ENCODE measurements at regions not wholly inside any gene's neighbourhood (a gene's known extent, or its start where the extent isn't known, plus 50 kb on each side); places are given as distances from the start of the nearest gene placed in this dataset.

DNA sequence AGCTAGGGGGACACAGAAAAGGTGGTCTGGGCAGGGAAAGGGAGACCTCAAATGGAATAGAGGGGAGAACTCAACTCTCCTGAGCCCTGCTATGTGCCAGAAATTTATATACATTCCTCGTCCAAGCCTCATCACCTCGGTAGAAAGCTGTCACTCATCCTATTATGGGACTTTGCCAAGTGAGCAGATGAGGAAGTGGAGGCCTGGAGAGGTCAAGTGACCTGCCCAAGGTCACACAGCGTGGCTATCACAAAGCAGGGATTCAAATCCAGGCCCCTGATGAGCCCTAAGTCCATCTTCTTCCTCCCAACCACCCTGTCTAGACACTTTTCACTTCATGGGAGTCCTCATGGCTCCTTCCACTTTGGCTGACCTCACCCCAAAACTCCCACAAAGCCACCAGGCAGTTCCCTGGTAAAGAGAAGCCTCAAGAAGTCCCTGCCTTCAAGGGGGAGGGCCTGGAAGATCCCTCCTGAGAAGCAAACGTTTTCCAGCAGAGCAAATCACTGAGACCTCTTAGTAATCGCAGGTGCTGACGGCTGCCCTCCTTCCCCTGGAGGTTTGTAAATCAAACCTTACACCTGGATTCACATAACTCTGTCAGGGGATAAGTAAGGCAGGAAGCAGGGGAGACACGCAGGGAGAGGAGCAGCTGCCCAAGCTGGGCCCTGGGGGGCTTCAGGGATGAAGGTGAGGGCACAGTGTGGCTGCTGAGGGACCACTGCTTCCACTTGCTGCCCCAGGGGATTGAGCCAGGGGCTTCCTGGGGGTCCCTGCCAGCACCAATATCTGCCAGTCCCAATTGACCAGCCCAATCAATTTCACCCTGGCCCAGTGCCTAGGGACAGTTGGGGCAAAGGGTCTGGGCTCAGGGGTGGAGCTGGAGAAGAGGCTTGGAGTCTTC, 351.2 kb downstream of the MATN1 start:
- 50 to 51% methylated on average over 2 to 4 of the region's 7 CpGs for whole genome bisulfite sequencing, 2 donors (ENCODE audit: low coverage in 1 of 2)
- H3K36me3 ChIP-seq, result no peaks in the 10 kb centered on the region
- no peak overlapping the region for H3K27ac ChIP-seq
- ATAC-seq, result no peak
- H3K4me3 ChIP-seq, result no peak overlapping the region
- TF ChIP-seq, protein P1, sequence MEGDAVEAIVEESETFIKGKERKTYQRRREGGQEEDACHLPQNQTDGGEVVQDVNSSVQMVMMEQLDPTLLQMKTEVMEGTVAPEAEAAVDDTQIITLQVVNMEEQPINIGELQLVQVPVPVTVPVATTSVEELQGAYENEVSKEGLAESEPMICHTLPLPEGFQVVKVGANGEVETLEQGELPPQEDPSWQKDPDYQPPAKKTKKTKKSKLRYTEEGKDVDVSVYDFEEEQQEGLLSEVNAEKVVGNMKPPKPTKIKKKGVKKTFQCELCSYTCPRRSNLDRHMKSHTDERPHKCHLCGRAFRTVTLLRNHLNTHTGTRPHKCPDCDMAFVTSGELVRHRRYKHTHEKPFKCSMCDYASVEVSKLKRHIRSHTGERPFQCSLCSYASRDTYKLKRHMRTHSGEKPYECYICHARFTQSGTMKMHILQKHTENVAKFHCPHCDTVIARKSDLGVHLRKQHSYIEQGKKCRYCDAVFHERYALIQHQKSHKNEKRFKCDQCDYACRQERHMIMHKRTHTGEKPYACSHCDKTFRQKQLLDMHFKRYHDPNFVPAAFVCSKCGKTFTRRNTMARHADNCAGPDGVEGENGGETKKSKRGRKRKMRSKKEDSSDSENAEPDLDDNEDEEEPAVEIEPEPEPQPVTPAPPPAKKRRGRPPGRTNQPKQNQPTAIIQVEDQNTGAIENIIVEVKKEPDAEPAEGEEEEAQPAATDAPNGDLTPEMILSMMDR (IDR thresholded peaks at IDR 0.05), result no peak
- TF ChIP-seq EP300 (IDR thresholded peaks at IDR 0.05) (no peak), POLR2A (IDR thresholded peaks at IDR 0.05) (no peak), POLR2AphosphoS5 (IDR thresholded peaks at IDR 0.05) (no peak)
- H3K9me3 ChIP-seq, result no peaks in the 10 kb centered on the region
- H3K4me1 ChIP-seq, result no peaks in the 10 kb centered on the region
- H3K27me3 ChIP-seq, result peaks cover 68% of the 10 kb centered on the region

GRCh38 chr1:30371179-30371788, 352.1 kb downstream of the MATN1 start:
- H3K9me3 ChIP-seq, result no peaks in the 10 kb centered on the region
- H3K36me3 ChIP-seq, result no peaks in the 10 kb centered on the region
- H3K27me3 ChIP-seq, result peaks cover 68% of the 10 kb centered on the region
- TF ChIP-seq POLR2AphosphoS5 (IDR thresholded peaks at IDR 0.05) (no peak), POLR2A (IDR thresholded peaks at IDR 0.05) (no peak), EP300 (IDR thresholded peaks at IDR 0.05) (no peak)
- TF ChIP-seq, protein P1 (IDR thresholded peaks at IDR 0.05), result no peak
- H3K27ac ChIP-seq, result no peak overlapping the region
- no peak overlapping the region for H3K4me3 ChIP-seq
- H3K4me1 ChIP-seq, result no peaks in the 10 kb centered on the region
- ATAC-seq, result no peak
- WGBS, 2 donors (ENCODE audit: low coverage in 1 of 2), result 53 to 70% methylated on average over 4 to 8 of the region's 9 CpGs

DNA sequence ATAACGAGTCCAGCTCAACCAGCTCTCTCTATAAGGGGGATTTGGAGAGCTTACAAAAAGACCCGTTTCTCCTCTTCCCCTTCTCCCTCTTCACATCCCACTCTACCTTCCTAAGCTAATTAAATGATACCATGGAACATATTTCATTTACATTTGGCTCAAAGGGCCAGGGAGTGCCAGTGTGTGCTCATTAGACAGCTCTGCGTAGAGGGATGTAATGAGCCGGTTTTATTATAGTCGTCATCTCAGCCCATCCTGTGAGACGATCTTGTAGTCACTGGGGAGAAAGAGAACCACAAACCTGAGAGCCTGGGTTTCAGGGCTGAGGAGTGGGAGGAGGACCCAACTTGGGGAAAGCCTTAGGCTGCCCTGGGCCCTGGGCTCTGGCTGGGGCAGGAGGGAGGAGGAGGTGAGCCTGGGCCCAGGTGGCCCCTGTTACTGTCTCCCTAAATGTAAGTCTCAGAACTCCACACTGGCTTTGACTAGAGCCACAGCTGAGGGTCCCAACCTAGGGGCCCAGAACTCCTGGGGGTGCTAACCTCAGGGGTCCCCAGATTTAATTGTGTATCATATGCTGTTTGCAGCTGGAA, 354.6 kb downstream of the MATN1 start:
- H3K9me3 ChIP-seq, result no peaks in the 10 kb centered on the region
- no peaks in the 10 kb centered on the region for H3K36me3 ChIP-seq
- WGBS, 2 donors (ENCODE audit: low coverage in 1 of 2), result 49% methylated on average over 6 of the region's 6 CpGs; no CpG with 5 or more reads in 1 of the 2 donors

DNA sequence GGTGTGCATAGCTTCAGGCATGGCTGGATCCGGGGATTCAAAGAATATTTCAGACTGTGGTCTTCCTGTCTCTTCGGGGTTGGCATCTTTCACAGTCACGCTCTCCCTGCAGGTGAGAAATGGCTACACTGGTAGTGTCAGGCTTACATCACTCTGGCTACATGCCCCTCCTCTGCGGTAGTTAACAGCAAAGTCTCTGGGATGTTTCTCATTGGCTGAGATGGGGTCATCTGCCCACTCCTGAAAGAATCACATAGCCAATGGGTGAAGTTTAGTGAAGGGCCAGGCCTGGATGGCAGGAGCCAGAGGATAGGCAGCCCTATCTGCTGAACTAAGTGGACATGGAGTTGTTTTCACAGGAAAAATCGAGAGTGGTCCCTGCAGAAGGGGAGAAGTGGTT, 356.5 kb downstream of the MATN1 start:
- H3K36me3 ChIP-seq, result no peaks in the 10 kb centered on the region
- 64 to 69% methylated on average over 3 to 5 of the region's 5 CpGs for WGBS, 2 donors (ENCODE audit: low coverage in 1 of 2)
- ATAC-seq, result no peak
- H3K27me3 ChIP-seq, result peaks cover 58% of the 10 kb centered on the region
- no peak overlapping the region for H3K27ac ChIP-seq
- no peak for TF ChIP-seq POLR2AphosphoS5 (IDR thresholded peaks at IDR 0.05)
- no peak for TF ChIP-seq EP300 (IDR thresholded peaks at IDR 0.05)
- TF ChIP-seq, protein P1 (IDR thresholded peaks at IDR 0.05), result no peak
- no peaks in the 10 kb centered on the region for H3K9me3 ChIP-seq
- H3K4me3 ChIP-seq, result no peak overlapping the region
- no peaks in the 10 kb centered on the region for H3K4me1 ChIP-seq

More for the DNA sequence above, 354.6 kb downstream of the MATN1 start:
- H3K27ac ChIP-seq, result no peak overlapping the region
- H3K4me3 ChIP-seq, result no peak overlapping the region
- no peak for ATAC-seq
- no peak for TF ChIP-seq POLR2AphosphoS5 (IDR thresholded peaks at IDR 0.05)
- TF ChIP-seq, protein P1 (IDR thresholded peaks at IDR 0.05), result no peak
- no peak for TF ChIP-seq EP300 (IDR thresholded peaks at IDR 0.05)
- H3K4me1 ChIP-seq, result no peaks in the 10 kb centered on the region
- H3K27me3 ChIP-seq, result peaks cover 59% of the 10 kb centered on the region
